ENCODE measurements at regions not wholly inside any gene's neighbourhood (a gene's known extent, or its start where the extent isn't known, plus 50 kb on each side); places are given as distances from the start of the nearest gene placed in this dataset.
"Not testable (repeated sequence)": the region's sequence is repeated elsewhere in the genome, so short reads cannot be mapped to it uniquely, and the experiment has no call there.

DNA sequence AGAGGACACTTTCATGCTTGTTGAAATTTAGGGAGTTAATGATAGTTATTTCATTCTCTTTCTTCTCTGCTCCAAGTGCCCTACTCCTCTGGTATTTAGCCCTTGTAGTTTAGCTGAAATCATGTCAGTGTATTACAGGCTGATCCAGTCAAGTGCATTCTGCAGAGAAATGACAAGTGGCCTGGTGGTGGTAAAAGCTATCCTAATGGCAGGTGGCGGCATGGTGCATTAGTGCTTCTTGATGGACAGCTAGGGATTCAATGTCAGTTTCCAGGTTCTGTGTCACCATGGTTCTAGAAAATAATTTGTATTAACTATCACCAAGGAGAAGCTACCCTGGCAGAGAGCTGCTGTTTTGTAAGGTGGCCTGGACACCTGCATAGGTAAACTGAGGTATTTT is 90.0 kb upstream of the BNIP2 start:
- H2AFZ ChIP-seq (ENCODE audit: low read depth, low read length): no peak overlapping the region
- H3K9me3 ChIP-seq (ENCODE audit: insufficient read depth, low read length, severe bottlenecking): no peaks in the 10 kb centered on the region
- no peak overlapping the region for H3K27ac ChIP-seq (ENCODE audit: low read length)
- no peak overlapping the region for H3K4me3 ChIP-seq (ENCODE audit: low read depth in 1 of 2, low read length in 2 of 2)
- no peaks in the 10 kb centered on the region for H3K79me2 ChIP-seq (ENCODE audit: insufficient read depth, low read length)
- no peak for TF ChIP-seq EZH2 (IDR thresholded peaks at IDR 0.05; ENCODE audit: borderline replicate concordance, low read depth, low read length, severe bottlenecking)
- TF ChIP-seq, protein P1, sequence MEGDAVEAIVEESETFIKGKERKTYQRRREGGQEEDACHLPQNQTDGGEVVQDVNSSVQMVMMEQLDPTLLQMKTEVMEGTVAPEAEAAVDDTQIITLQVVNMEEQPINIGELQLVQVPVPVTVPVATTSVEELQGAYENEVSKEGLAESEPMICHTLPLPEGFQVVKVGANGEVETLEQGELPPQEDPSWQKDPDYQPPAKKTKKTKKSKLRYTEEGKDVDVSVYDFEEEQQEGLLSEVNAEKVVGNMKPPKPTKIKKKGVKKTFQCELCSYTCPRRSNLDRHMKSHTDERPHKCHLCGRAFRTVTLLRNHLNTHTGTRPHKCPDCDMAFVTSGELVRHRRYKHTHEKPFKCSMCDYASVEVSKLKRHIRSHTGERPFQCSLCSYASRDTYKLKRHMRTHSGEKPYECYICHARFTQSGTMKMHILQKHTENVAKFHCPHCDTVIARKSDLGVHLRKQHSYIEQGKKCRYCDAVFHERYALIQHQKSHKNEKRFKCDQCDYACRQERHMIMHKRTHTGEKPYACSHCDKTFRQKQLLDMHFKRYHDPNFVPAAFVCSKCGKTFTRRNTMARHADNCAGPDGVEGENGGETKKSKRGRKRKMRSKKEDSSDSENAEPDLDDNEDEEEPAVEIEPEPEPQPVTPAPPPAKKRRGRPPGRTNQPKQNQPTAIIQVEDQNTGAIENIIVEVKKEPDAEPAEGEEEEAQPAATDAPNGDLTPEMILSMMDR (IDR thresholded peaks at IDR 0.05; ENCODE audit: borderline replicate concordance, extremely low read depth, low read length, poor library complexity, severe bottlenecking): no peak
- no peaks in the 10 kb centered on the region for H3K4me1 ChIP-seq (ENCODE audit: insufficient read depth, low read length)
- no peaks in the 10 kb centered on the region for H3K36me3 ChIP-seq (ENCODE audit: insufficient read depth, low read length)
- ATAC-seq (ENCODE audit: insufficient read depth, low read depth): no peak
- no peak for DNase-seq
- H3K27me3 ChIP-seq (ENCODE audit: insufficient read depth, low read length, poor library complexity): no peaks in the 10 kb centered on the region
- H4K20me1 ChIP-seq (ENCODE audit: insufficient read depth, low read length): no peaks in the 10 kb centered on the region
- no peak overlapping the region for H3K9ac ChIP-seq (ENCODE audit: low read depth, low read length)
- no peak overlapping the region for H3K4me2 ChIP-seq (ENCODE audit: insufficient read depth, low read length)

DNA sequence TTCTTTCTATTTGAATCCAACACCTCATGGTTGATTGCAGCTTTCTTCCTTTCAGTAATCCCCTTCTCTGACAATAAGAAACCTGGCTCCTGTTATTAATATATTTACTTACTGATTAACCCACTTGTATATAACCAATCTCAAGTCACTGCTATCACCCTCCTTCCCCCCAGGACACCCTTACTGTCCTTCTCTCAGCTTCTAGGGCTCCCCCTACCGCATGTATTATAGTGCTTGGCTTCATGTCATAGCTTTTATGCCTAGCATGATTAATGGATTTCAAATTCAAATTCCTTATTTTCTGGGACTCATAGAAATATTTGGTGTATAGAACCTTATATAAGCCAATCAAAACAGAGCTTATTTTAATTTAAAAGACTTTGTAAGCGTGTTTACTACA is 75.7 kb upstream of the BNIP2 start:
- Histone ChIP-seq H3K9ac (ENCODE audit: low read depth, low read length) (no peak overlapping the region), H4K20me1 (ENCODE audit: insufficient read depth, low read length) (no peaks in the 10 kb centered on the region), H3K79me2 (ENCODE audit: insufficient read depth, low read length) (no peaks in the 10 kb centered on the region), H3K4me1 (ENCODE audit: insufficient read depth, low read length) (no peaks in the 10 kb centered on the region), H3K27me3 (ENCODE audit: insufficient read depth, low read length, poor library complexity) (peaks cover 3% of the 10 kb centered on the region), H3K36me3 (ENCODE audit: insufficient read depth, low read length) (no peaks in the 10 kb centered on the region), H3K9me3 (ENCODE audit: insufficient read depth, low read length, severe bottlenecking) (no peaks in the 10 kb centered on the region), H3K4me3 (ENCODE audit: low read depth in 1 of 2, low read length in 2 of 2) (no peak overlapping the region), H3K27ac (ENCODE audit: low read length) (no peak overlapping the region), H2AFZ (ENCODE audit: low read depth, low read length) (no peak overlapping the region), H3K4me2 (ENCODE audit: insufficient read depth, low read length) (no peak overlapping the region)
- TF ChIP-seq, protein P1 (IDR thresholded peaks at IDR 0.05; ENCODE audit: borderline replicate concordance, extremely low read depth, low read length, poor library complexity, severe bottlenecking): no peak
- TF ChIP-seq EZH2 (IDR thresholded peaks at IDR 0.05; ENCODE audit: borderline replicate concordance, low read depth, low read length, severe bottlenecking): no peak
- DNase-seq (no peak), ATAC-seq (ENCODE audit: insufficient read depth, low read depth) (no peak)

DNA sequence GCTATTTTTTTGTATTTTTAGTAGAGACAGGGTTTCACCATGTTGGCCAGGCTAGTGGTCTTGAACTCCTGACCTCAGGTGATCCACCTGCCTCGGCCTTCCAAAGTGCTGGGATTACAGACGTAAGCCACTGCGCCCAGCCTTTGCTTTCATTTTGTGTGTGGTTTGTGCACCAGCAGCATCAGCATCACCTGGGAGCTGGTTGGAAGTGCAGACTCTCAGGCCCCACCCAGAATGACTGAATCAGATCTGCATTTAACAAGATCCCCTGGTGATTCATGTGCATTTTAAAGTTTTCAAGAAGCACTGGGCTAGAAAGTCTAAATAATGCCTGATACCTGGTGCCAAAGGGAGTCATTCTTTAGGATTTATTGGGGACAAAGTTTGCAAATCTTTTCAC is 73.4 kb upstream of the BNIP2 start:
- DNase-seq (no peak), ATAC-seq (ENCODE audit: insufficient read depth, low read depth) (no peak)
- Histone ChIP-seq H3K79me2 (ENCODE audit: insufficient read depth, low read length) (no peaks in the 10 kb centered on the region), H3K27me3 (ENCODE audit: insufficient read depth, low read length, poor library complexity) (peaks cover 3% of the 10 kb centered on the region), H3K4me3 (ENCODE audit: low read depth in 1 of 2, low read length in 2 of 2) (no peak overlapping the region), H3K36me3 (ENCODE audit: insufficient read depth, low read length) (no peaks in the 10 kb centered on the region), H3K4me2 (ENCODE audit: insufficient read depth, low read length) (no peak overlapping the region), H3K27ac (ENCODE audit: low read length) (no peak overlapping the region), H4K20me1 (ENCODE audit: insufficient read depth, low read length) (no peaks in the 10 kb centered on the region), H3K9me3 (ENCODE audit: insufficient read depth, low read length, severe bottlenecking) (no peaks in the 10 kb centered on the region), H2AFZ (ENCODE audit: low read depth, low read length) (no peak overlapping the region), H3K4me1 (ENCODE audit: insufficient read depth, low read length) (no peaks in the 10 kb centered on the region), H3K9ac (ENCODE audit: low read depth, low read length) (no peak overlapping the region)
- TF ChIP-seq EZH2 (IDR thresholded peaks at IDR 0.05; ENCODE audit: borderline replicate concordance, low read depth, low read length, severe bottlenecking): no peak

DNA sequence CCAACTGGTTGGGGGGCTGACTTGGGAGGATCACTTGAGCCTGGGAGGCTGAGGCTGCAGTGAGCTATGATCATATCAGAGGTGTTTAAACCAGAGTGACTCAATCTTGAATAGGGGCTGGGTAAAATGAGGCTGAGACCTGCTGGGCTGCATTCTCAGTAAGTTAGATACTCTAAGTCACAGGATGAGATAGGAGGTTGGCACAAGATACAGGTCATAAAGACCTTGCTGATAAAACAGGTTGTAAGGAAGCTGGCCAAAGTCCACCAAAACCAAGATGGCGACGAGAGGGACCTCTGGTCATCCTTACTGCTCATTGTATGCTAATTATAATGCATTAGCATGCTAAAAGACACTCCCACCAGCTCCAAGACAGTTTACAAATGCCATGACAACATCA is 71.1 kb upstream of the BNIP2 start:
- not testable (repeated sequence) for H2AFZ ChIP-seq (ENCODE audit: low read depth, low read length); H3K36me3 ChIP-seq (ENCODE audit: insufficient read depth, low read length); H3K4me3 ChIP-seq (ENCODE audit: low read depth in 1 of 2, low read length in 2 of 2); H3K4me2 ChIP-seq (ENCODE audit: insufficient read depth, low read length); H3K79me2 ChIP-seq (ENCODE audit: insufficient read depth, low read length); H3K9ac ChIP-seq (ENCODE audit: low read depth, low read length); H3K27ac ChIP-seq (ENCODE audit: low read length); H4K20me1 ChIP-seq (ENCODE audit: insufficient read depth, low read length); H3K4me1 ChIP-seq (ENCODE audit: insufficient read depth, low read length); H3K27me3 ChIP-seq (ENCODE audit: insufficient read depth, low read length, poor library complexity); H3K9me3 ChIP-seq (ENCODE audit: insufficient read depth, low read length, severe bottlenecking); ATAC-seq (ENCODE audit: insufficient read depth, low read depth); DNase-seq
